GM21786 (cell line): ENCODE measurements at regions not wholly inside any gene's neighbourhood (a gene's known extent, or its start where the extent isn't known, plus 50 kb on each side); places are given as distances from the start of the nearest gene placed in this dataset.

Experiments
- ATAC-seq: cut with Tn5 transposase; IDR thresholded peaks from one replicate; pipeline ENCODE4 v1.9.1; 2021; ENCODE audit not compliant: unreplicated experiment

GRCh38 chr13:85545771-85546170 is 253.4 kb downstream of the SLITRK6 start:
- no peak for ATAC-seq

GRCh38 chr13:85544756-85545155 is 254.5 kb downstream of the SLITRK6 start:
- ATAC-seq: no peak

- no peak for ATAC-seq
Measured at GRCh38 chr13:85543144-85543543, 256.1 kb downstream of the SLITRK6 start.

DNA sequence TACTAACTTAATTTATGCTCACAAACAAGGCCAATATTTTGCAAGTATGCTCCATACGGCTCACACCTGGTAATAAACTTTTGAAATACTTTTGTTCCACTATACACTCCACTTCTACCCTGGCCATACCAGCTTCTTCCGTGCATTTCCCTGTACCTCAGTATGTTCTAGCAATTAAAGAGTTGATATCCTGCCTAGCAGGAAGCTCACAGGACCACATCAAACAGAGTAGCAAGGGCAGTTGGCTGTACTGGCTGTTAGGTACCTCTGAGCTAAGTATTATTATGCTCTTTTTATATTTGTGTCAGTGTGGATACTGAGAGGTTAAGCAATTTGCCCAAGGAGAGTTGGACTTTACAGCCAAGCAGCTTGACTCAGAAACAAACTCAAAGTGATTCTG is 257.7 kb downstream of the SLITRK6 start:
- no peak for ATAC-seq

DNA sequence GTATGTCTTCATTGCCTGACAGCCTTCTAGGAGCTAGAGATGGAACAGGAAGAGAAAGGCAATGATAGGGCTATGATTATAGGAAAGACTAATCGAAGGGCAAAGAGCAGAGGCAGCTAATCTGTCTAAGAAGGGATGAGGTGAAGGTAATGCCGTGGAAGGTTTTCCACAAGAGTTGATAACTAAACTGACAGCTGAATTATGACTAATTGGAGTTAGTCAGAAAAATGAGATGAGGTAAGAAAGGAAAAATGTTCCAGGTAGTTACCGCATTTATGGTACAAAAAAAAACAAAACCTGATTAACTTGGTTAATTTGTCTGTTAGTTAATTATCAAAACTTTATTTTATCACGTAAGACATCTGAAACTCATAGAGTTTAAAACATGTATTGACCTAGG is 260.3 kb downstream of the SLITRK6 start:
- ATAC-seq: no peak

GRCh38 chr13:85537601-85538000 is 261.6 kb downstream of the SLITRK6 start:
- ATAC-seq: no peak

- no peak for ATAC-seq
Measured at GRCh38 chr13:85536706-85537105, 262.5 kb downstream of the SLITRK6 start.

- ATAC-seq: no peak
Measured at GRCh38 chr13:85535316-85536084, 263.7 kb downstream of the SLITRK6 start.

DNA sequence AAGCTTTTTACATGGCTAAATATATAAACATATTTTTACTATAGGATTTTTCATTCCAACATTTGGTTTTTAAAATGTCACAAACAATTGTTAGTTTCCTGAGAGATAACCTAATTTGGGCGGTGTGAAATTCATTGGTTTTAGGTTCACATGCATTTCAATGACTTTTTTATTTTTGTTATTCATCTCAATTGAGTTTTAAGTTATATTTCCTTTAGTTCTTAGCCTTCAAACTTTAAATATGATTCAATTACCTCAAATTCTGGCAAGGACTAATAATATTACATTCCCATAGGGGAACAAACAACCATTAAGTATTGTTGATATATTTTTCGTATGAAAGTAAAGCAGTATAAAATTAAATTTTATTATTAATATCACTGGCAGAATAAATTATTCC is 265.3 kb downstream of the SLITRK6 start:
- no peak for ATAC-seq

DNA sequence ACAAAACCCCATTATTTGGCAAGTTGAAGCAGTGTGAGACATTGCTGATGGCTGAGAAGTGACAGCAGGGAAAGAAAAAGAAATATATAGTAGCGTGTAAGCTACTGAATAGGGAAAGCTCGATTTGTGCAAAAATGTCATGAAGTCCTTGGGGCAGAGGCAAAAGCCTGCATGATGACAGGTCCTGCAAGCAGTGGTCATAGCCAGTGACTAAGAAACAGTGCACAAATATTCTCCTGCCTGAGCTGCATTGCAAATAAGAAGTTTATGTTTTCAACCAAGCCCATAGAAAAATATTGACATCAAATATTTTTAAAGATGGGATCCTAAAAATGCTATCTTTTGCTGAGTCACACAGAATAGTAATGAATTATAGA is 270.0 kb downstream of the SLITRK6 start:
- ATAC-seq: no peak

DNA sequence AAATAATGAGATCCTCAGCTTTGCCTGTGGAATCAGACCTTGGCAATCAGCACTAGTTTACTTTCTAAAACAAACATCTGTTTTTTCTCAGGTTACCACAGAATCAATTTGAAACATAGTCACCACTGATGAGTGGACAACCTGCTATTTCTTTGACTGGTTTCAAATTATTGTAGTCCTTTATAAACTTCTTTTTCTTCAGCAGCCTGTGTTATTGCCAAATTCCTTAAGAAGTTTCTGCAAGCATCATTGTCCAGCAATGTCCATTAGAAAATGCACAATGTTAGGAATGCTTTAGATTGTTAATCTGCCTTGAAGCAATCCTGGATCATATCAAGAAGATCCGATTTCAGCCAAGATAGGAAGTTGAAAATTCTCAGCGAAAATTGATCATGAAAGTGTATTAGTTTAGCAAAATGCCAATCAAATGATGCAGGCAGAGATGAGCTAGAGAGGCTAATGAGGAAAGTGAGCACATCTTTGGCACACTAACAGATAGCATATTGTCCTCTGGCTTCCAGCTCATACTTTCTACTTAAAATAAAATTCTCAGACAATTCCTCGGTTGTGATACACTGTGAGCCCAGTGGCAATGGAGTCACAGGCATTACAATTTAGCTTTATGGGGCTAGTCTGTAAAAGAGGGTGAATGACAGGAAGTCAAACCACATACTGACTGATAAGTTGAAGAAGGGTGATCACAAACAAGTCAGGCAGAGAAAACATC is 270.6 kb downstream of the SLITRK6 start:
- no peak for ATAC-seq

- no peak for ATAC-seq
Measured at GRCh38 chr13:85527316-85527715, 271.9 kb downstream of the SLITRK6 start.

DNA sequence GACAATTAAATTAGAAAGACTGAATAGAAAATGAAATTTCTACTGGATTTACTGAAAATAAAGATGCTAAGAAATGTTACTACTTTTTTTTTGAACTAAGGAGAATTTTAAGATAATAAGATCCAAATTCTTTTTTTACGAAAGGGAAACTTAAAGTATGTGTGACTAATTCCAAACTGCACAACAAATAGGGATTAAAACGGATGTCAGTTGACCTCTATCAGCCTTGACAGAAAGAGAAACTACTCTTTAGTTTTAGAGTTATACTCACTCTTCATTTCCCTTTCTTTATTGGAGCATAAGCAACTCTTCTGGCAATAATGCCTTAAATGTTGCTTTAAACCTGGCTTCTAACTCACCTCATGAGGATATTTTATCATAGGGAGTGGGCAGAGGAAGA is 273.8 kb downstream of the SLITRK6 start:
- no peak for ATAC-seq

GRCh38 chr13:85521657-85522056 is 277.6 kb downstream of the SLITRK6 start:
- ATAC-seq: no peak

DNA sequence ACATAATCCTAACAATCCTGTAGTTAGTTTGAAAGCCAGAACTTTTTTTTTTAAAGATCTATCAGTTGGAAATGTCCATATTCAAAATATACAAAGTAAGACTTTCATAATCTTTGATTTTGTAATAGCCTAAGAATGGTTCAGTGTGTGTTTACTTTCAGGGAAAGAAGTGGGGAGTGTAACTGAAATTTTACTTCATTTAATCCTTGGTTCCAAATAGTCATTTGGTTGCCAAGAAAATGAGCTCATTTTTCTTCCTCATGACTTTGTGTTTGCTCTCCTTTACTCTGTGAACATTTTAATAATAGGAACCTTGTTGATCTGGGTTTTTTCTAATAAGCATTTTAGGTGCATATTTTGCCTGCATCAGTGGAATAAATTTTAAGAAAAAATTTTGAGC is 278.8 kb downstream of the SLITRK6 start:
- no peak for ATAC-seq

GRCh38 chr13:85519363-85519762 is 279.9 kb downstream of the SLITRK6 start:
- no peak for ATAC-seq

DNA sequence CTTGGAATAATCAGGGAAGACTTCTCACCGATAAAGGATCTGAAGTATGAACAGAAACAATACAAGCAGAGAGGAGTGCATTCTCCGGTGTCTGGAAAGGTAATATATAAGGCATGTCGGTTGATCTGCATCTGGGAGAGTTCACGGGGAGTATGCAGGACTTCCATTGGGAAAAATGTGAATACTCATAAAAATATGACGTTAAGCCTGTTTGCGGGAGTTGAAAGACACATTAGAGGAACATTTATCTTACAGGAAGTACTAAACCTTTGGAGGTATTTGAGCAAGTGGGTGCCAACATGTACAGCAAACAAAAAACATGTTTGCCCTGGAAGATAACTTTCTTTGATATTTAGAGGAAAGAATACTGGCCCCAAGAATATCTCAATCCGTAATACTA is 286.8 kb downstream of the SLITRK6 start:
- ATAC-seq: no peak

DNA sequence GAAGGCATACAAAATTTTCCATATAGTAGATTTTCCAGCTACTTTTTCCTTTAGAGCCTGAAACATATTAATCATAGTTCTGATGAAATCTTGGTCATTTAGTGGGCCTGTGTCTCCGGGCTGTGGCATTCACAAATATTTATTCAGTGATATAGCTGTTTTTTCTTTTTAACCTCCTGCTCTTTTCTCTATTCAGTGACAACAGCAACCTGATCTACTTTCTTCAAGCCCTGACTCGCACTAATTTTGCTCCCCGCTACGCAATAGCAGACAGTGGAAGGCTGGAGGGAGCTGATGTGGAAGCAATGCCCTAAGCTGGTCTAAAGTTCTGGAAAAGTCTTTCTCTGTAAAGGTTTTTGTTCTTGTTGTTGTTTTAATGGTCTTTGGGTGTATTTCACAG is 289.7 kb downstream of the SLITRK6 start:
- ATAC-seq: no peak

- ATAC-seq: no peak
Measured at GRCh38 chr13:85508683-85509329, 290.4 kb downstream of the SLITRK6 start.

GRCh38 chr13:85503797-85504196 is 295.4 kb downstream of the SLITRK6 start:
- no peak for ATAC-seq

DNA sequence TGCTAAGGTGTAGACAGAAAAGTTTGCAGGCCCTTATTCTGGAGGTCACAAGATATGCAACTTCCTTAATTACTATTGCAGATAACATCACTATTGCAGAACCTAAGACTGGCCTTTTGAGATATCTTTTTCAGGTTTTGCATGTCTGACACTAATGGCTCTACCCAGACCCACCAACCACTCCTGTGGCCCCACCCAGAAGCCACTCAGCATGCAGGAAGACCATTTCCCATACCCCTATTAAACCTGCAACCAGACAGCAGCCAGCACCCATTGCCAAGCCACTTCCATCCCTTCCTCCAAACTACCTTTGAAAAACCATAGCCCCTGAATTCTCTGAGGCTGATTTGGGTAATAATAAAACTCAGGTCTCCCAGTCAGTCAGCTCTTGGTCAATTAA is 297.6 kb downstream of the SLITRK6 start:
- ATAC-seq: no peak

DNA sequence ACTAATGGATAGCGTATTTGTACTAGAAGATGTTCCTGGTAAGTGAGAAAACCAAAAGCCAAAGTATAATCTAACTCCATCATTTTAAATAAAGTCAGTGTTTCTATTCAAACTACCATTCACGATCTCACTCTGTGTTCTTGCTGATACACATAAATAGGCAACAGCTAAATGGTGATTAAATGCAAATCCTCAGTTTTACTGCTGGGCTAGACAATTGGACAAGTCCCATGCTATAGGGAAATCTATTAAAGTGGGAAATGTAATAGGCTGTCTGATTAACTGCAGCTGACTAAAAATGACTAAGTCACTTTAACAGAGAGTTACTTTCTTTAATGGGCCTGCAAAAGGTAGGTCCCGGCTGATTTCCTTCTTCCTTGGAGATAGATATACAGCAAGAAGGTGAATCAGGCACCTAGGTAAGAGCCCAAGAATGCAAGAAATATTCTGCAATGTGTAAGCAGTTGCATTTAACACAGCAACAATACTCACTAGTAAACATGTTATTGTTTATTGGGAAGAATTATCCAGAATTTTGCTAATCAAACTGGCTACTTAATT is 298.4 kb downstream of the SLITRK6 start:
- no peak for ATAC-seq
